ENCODE measurements at regions not wholly inside any gene's neighbourhood (a gene's known extent, or its start where the extent isn't known, plus 50 kb on each side); places are given as distances from the start of the nearest gene placed in this dataset.
A peak's percentile ranks its signal among the peaks of the same experiment; 100 is the strongest.

DNA sequence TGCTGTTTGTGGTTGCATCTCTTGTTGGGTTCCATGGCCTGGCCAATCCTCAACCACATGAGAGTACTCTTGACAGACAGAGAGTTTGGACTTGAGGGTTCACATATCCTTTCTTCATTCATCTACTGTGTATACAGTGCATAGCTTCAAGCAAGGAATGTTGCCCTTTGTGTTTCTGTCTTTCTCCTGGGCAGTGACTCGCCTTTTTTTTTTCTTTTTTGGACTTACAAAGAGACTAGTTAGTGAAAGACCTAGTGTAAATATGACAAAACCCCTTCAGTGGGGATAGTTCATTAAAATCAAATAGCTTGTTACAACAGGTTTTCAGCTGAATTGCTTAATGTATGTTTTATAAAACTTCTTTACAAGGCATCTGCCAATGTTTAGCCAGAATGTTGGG, 290.2 kb downstream of the FGFR2 start:
- H4K20me1 ChIP-seq, result no peaks in the 10 kb centered on the region
- H3K4me2 ChIP-seq, result no peak overlapping the region
- H3K27ac ChIP-seq, result no peak overlapping the region
- no peaks in the 10 kb centered on the region for H3K36me3 ChIP-seq
- TF ChIP-seq Cebpa-rat (IDR thresholded peaks at IDR 0.05), result no peak
- H3K4me3 ChIP-seq, result no peak overlapping the region
- H3K9ac ChIP-seq, result no peak overlapping the region
- peaks cover 43% of the 10 kb centered on the region for H3K4me1 ChIP-seq
- H3K9me3 ChIP-seq, result peaks cover 3% of the 10 kb centered on the region; the same call in 1 of the 2 replicates
- H3K27me3 ChIP-seq, result no peaks in the 10 kb centered on the region

DNA sequence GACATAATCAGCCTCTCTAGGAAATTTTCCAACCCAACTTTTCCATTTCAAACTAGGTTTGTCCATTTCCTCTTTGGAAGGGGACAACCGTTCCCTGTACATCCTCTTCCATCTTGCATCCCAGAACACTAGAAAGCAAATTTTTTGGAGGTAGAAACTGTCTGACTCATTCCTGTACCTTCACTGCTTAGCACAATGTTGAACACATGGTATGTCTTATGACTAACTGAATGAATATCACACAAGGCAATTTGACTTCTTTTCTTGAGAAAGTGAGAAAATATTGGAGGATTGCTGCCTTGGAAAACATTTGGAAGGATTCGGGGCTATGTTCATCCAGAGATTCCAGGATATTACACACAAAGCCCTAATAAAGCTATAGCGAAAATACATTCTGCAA, 289.1 kb downstream of the FGFR2 start:
- peaks cover 45% of the 10 kb centered on the region for H3K4me1 ChIP-seq
- H3K27me3 ChIP-seq, result no peaks in the 10 kb centered on the region
- TF ChIP-seq Cebpa-rat (IDR thresholded peaks at IDR 0.05), result no peak
- no peaks in the 10 kb centered on the region for H3K36me3 ChIP-seq
- H4K20me1 ChIP-seq, result no peaks in the 10 kb centered on the region
- no peak overlapping the region for H3K27ac ChIP-seq
- peak overlapping the region; percentile 82 for H3K4me2 ChIP-seq
- H3K9me3 ChIP-seq, result peaks cover 3% of the 10 kb centered on the region; the same call in 1 of the 2 replicates
- no peak overlapping the region for H3K9ac ChIP-seq
- no peak overlapping the region for H3K4me3 ChIP-seq

DNA sequence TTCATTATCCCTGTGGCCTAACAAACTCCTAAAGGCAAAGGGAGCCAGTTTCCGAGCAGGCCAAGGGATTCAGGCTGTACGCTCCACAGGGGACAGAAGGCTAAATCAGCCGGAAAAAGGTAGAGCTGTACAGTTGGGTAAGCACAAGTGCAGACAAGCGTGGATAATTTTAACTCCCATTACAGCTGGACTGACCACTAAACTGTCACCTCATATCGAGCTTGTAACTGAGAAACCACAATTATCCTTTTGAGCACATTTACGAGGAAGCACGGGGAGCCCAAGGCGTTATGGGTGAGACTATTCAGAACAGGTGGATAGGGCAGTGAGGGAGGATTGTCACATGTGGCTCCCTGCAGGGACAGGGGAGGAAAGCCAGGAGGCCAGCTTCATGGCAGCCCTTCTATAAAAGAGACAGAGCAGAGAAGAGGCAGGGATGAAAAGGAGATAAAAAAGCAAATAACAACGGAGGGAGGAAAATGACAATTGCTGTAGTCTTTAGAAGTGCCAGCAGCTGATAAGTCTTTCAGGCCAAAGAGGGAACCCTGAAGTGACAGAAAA, 288.0 kb downstream of the FGFR2 start:
- Histone ChIP-seq H3K4me2 (peak overlapping the region; percentile 82), H4K20me1 (no peaks in the 10 kb centered on the region), H3K4me1 (peaks cover 45% of the 10 kb centered on the region)

DNA sequence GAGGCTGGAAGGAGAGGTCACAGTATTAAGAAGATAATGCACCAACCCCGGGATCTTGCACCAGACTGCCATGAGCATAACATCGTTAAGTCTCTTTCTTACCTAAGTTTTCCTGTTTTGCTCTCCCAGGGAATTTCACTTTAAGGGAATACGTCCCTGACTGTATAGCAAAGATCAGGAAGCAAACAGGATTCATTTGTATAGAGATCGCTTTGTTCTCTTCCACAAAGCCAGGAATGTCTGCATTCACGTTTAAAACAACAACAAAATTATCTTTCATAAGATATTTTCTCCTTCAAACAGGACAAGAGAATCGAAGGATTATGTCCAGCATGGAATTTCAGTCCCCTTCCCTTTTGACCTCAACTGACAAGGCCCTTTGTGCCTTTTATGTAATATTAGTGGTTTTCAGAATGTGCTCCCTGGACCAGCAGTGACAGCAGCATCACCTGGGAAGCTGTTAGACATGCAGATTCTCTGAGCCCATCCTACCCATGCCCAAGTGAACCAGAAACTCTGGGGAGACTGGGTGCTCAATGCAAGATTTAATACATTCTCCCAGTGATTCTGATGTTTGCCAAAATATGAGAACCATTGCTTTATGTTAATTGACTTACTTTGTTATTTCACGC, 286.3 kb downstream of the FGFR2 start:
- H3K27ac ChIP-seq, result no peak overlapping the region
- H3K36me3 ChIP-seq, result no peaks in the 10 kb centered on the region
- H3K9me3 ChIP-seq, result peaks cover 12% of the 10 kb centered on the region
- TF ChIP-seq Cebpa-rat (IDR thresholded peaks at IDR 0.05), result no peak
- H4K20me1 ChIP-seq, result no peaks in the 10 kb centered on the region
- H3K4me3 ChIP-seq, result no peak overlapping the region
- H3K27me3 ChIP-seq, result no peaks in the 10 kb centered on the region
- H3K4me1 ChIP-seq, result peaks cover 45% of the 10 kb centered on the region
- H3K4me2 ChIP-seq, result peak overlapping the region; percentile 42
- no peak overlapping the region for H3K9ac ChIP-seq

More for the DNA sequence above, 288.0 kb downstream of the FGFR2 start:
- H3K9ac ChIP-seq, result peak overlapping the region; percentile 32; the same call in 1 of the 2 replicates
- no peak for TF ChIP-seq Cebpa-rat (IDR thresholded peaks at IDR 0.05)
- peaks cover 7% of the 10 kb centered on the region for H3K9me3 ChIP-seq
- peak overlapping the region; percentile 57 for H3K27ac ChIP-seq
- no peaks in the 10 kb centered on the region for H3K27me3 ChIP-seq
- no peaks in the 10 kb centered on the region for H3K36me3 ChIP-seq
- H3K4me3 ChIP-seq, result no peak overlapping the region

DNA sequence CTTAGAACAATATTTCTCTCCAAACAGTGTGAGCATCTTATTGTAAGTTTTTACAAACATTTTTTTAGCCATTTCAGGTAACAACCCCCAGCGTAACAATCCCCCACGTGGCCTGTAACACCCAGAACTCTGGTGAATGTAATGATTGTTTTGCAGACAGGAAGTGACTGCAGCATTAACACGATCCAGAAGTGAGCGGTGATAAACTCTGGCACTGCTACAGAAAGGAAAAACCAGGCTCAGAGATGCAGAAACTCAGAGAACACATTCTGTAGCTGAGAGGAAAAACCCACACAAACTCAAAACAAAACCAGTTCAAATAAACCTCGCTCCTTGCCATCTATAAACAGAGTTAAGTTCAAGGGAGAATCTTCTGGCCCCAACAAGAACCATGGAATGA, 285.7 kb downstream of the FGFR2 start:
- H4K20me1 ChIP-seq, result no peaks in the 10 kb centered on the region
- no peak for TF ChIP-seq Cebpa-rat (IDR thresholded peaks at IDR 0.05)
- peak overlapping the region; percentile 42 for H3K4me2 ChIP-seq

DNA sequence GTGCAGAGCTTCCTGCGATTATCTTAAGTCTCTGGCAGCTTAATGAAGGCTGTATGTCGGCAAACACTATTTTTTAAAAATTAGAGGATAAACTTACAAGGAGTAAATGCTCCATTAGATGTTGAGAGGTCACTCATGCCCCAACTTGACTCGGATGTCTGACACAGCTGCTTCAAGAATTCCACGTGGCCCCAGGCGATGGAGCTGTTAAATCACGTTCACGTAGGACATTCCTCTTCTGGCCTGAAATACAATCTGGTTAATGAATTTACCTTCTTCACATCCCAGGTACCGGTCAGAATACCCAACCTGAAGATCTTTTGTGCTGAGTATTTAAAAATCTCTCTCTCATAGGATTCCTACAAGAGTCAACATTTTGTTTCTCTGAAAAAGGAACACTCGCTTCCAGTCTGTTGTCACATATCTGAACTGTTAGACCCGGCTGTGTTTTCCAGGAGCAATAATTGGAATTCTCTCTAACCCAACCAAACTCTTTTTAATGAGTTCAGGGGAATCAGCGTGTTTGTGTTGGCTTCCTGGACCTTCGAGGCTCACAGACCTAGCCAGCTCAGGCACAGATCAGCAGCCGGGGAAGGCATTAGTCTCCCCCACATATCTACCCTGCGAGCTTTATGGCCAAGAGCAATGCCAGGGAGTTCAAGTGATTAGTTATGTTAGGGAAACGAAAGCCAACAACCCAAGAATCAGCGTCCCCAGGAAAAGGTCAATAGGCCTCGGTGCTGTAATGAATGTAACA, 284.9 kb downstream of the FGFR2 start:
- H3K36me3 ChIP-seq, result no peaks in the 10 kb centered on the region
- no peaks in the 10 kb centered on the region for H3K27me3 ChIP-seq
- no peak overlapping the region for H3K9ac ChIP-seq
- H3K27ac ChIP-seq, result no peak overlapping the region
- TF ChIP-seq Cebpa-rat (IDR thresholded peaks at IDR 0.05), result no peak
- H3K4me1 ChIP-seq, result peaks cover 45% of the 10 kb centered on the region
- H3K4me3 ChIP-seq, result no peak overlapping the region
- H3K4me2 ChIP-seq, result peak overlapping the region; percentile 42
- no peaks in the 10 kb centered on the region for H4K20me1 ChIP-seq
- H3K9me3 ChIP-seq, result peaks cover 12% of the 10 kb centered on the region

More for the DNA sequence above, 285.7 kb downstream of the FGFR2 start:
- Histone ChIP-seq H3K9ac (no peak overlapping the region), H3K36me3 (no peaks in the 10 kb centered on the region), H3K27ac (no peak overlapping the region), H3K4me3 (no peak overlapping the region), H3K9me3 (peaks cover 12% of the 10 kb centered on the region), H3K4me1 (peaks cover 45% of the 10 kb centered on the region), H3K27me3 (no peaks in the 10 kb centered on the region)

DNA sequence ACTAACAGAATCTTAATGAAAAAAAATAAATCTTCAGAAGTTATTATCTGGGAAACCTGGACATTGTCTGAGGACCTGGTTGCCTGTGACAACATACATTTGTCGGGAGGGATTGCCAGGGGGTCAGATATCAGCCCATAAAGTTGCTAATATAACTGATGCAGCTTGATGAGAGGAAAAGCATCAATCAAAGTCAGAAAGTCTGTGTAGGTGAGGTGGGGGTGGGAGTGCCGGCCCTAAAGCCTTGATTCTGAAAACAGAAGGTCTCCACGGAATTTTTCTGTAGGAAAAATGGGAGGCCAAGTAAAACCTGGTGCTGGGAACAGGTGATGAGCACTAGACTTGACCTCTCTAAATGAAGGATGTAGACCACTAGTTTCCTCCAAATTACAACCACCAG, 281.8 kb downstream of the FGFR2 start:
- no peak overlapping the region for H3K9ac ChIP-seq
- H3K4me2 ChIP-seq, result no peak overlapping the region
- H3K36me3 ChIP-seq, result no peaks in the 10 kb centered on the region
- no peak for TF ChIP-seq Cebpa-rat (IDR thresholded peaks at IDR 0.05)
- H3K27me3 ChIP-seq, result no peaks in the 10 kb centered on the region
- H3K4me1 ChIP-seq, result peaks cover 35% of the 10 kb centered on the region
- no peak overlapping the region for H3K4me3 ChIP-seq
- no peak overlapping the region for H3K27ac ChIP-seq
- H4K20me1 ChIP-seq, result no peaks in the 10 kb centered on the region
- H3K9me3 ChIP-seq, result peaks cover 25% of the 10 kb centered on the region

DNA sequence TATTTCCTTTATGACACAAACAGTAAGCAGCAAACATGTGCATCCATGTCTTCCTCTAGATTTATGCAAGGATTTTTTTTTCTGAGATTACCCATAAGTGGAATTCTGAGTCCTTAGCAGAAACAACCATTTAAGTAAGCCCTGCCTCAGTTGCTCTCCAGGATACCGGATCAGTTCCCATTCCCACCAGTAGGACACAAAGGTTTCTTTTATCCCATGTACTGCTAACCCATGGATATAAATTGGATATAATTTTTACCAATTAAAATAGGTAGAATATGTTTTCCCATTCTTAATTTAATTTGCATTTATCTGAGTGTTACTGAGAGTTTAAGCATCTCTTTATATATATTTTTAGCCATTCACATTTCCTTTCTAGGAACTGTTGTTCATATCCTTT, 280.9 kb downstream of the FGFR2 start:
- peaks cover 35% of the 10 kb centered on the region for H3K4me1 ChIP-seq
- H3K9me3 ChIP-seq, result peaks cover 25% of the 10 kb centered on the region
- no peak overlapping the region for H3K4me2 ChIP-seq
- H3K27me3 ChIP-seq, result no peaks in the 10 kb centered on the region
- H3K27ac ChIP-seq, result no peak overlapping the region
- TF ChIP-seq Cebpa-rat (IDR thresholded peaks at IDR 0.05), result no peak
- no peaks in the 10 kb centered on the region for H4K20me1 ChIP-seq
- no peak overlapping the region for H3K4me3 ChIP-seq
- no peaks in the 10 kb centered on the region for H3K36me3 ChIP-seq
- H3K9ac ChIP-seq, result no peak overlapping the region

DNA sequence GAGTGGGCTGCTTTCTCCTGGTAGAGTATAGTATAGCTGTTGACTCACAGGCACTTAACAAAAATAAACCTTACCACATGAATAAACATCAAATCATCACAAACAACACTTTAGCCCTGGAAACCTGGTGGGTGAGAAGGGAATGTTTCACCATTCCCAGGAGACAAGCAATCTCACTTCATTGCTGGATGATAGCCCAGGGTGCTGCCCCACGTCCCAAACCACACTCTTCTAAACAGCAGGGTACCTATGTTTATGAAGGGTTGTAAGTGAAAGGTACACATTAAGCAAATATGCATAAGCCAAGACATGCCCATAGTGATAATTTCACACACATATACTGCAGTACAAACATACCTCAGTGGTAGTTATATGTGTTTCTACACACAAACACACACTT, 276.2 kb downstream of the FGFR2 start:
- no peak overlapping the region for H3K4me3 ChIP-seq
- no peak overlapping the region for H3K9ac ChIP-seq
- TF ChIP-seq Cebpa-rat (IDR thresholded peaks at IDR 0.05), result no peak
- peaks cover 13% of the 10 kb centered on the region for H3K9me3 ChIP-seq
- H3K27me3 ChIP-seq, result no peaks in the 10 kb centered on the region
- H3K4me1 ChIP-seq, result peaks cover 34% of the 10 kb centered on the region
- peak overlapping the region; percentile 54 for H3K4me2 ChIP-seq
- no peaks in the 10 kb centered on the region for H3K36me3 ChIP-seq
- no peak overlapping the region for H3K27ac ChIP-seq
- H4K20me1 ChIP-seq, result no peaks in the 10 kb centered on the region

DNA sequence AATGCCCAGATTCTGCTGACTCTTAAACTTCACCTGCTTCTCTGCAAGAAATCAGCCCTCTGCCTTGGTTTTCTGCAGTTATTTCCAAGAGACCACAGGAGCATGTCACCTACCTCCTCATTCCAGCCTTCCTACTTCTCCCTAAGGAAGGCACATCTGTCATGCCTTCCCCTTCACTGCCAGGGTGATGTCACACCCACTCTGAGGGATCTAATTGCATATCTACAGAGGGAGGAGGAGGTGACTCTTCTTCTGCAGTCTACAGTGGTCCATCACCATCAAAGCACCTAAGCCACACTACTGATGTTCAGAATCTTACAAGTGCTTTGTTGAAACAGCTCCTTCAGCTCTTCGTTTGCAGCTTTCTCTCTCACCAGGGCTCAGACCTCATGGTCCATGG, 275.5 kb downstream of the FGFR2 start:
- peak overlapping the region; percentile 54 for H3K4me2 ChIP-seq
- no peak overlapping the region for H3K27ac ChIP-seq

More for the DNA sequence above, 275.5 kb downstream of the FGFR2 start:
- Histone ChIP-seq H3K27me3 (no peaks in the 10 kb centered on the region), H4K20me1 (no peaks in the 10 kb centered on the region), H3K9me3 (peaks cover 13% of the 10 kb centered on the region), H3K4me3 (no peak overlapping the region), H3K4me1 (peaks cover 34% of the 10 kb centered on the region), H3K9ac (no peak overlapping the region), H3K36me3 (no peaks in the 10 kb centered on the region)
- TF ChIP-seq Cebpa-rat (IDR thresholded peaks at IDR 0.05), result no peak

Data from BLaER1 (cell line).